ENCODE measurements at regions not wholly inside any gene's neighbourhood (a gene's known extent, or its start where the extent isn't known, plus 50 kb on each side); places are given as distances from the start of the nearest gene placed in this dataset.

DNA sequence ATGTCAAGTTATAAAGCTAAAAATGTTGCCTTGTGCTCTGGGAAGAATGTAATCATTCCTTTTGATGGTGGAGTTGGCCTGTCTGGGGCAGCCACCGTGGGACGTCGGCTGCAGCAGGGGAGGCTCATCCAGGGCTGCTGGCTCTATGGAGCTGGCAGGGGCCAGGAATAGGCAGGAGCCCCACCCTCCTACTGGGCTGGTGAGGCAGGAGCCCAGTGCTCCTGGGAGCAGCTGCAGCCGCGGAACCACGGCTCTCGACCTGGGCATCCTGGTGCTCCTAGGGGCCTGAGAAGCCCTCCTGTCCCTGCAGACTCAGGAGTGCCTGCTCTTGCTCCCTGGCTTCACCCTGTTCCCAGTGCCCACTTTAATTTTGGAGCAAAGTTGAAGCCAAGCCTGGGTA lies 127.1 kb downstream of the DIPK2A start:
- no peak overlapping the region for H3K27ac ChIP-seq
- intact Hi-C loops (cut with DNase I): no loop called here
- no peak for DNase-seq
- H3K27me3 ChIP-seq: no peaks in the 10 kb centered on the region
- no peaks in the 10 kb centered on the region for H3K4me1 ChIP-seq
- H3K9ac ChIP-seq (ENCODE audit: low read depth in 2 of 2, low read length in 2 of 2): no peak overlapping the region
- H3K36me3 ChIP-seq: no peaks in the 10 kb centered on the region
- no peaks in the 10 kb centered on the region for H3K9me3 ChIP-seq
- TF ChIP-seq, protein P1, sequence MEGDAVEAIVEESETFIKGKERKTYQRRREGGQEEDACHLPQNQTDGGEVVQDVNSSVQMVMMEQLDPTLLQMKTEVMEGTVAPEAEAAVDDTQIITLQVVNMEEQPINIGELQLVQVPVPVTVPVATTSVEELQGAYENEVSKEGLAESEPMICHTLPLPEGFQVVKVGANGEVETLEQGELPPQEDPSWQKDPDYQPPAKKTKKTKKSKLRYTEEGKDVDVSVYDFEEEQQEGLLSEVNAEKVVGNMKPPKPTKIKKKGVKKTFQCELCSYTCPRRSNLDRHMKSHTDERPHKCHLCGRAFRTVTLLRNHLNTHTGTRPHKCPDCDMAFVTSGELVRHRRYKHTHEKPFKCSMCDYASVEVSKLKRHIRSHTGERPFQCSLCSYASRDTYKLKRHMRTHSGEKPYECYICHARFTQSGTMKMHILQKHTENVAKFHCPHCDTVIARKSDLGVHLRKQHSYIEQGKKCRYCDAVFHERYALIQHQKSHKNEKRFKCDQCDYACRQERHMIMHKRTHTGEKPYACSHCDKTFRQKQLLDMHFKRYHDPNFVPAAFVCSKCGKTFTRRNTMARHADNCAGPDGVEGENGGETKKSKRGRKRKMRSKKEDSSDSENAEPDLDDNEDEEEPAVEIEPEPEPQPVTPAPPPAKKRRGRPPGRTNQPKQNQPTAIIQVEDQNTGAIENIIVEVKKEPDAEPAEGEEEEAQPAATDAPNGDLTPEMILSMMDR (IDR thresholded peaks at IDR 0.05): no peak
- H3K4me3 ChIP-seq: no peak overlapping the region

DNA sequence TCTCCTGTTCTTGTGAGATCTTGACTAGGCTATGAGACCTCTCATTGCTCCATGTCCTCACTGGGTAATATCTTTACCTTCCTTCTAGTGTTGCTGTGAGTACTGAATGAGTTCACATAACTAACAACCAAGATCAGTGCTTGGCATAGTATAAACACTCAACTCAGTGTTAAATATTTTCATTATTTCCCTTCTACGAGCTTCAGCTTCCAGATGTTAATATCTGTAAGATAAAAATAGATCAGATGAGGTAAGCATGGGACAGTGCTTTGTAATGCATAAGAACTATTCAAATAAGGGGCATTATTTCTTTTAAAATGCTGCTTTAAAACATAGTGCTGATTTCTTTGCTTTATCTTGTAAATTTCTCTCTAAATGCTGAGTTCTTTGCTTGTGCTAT lies 130.8 kb downstream of the DIPK2A start:
- DNase-seq: no peak
- intact Hi-C loops (cut with DNase I): no loop called here
- no peak overlapping the region for H3K27ac ChIP-seq
- H3K4me1 ChIP-seq: no peaks in the 10 kb centered on the region
- no peaks in the 10 kb centered on the region for H3K36me3 ChIP-seq
- TF ChIP-seq, protein P1 (IDR thresholded peaks at IDR 0.05): no peak
- no peak overlapping the region for H3K4me3 ChIP-seq
- H3K9me3 ChIP-seq: no peaks in the 10 kb centered on the region
- no peaks in the 10 kb centered on the region for H3K27me3 ChIP-seq
- H3K9ac ChIP-seq (ENCODE audit: low read depth in 2 of 2, low read length in 2 of 2): no peak overlapping the region

DNA sequence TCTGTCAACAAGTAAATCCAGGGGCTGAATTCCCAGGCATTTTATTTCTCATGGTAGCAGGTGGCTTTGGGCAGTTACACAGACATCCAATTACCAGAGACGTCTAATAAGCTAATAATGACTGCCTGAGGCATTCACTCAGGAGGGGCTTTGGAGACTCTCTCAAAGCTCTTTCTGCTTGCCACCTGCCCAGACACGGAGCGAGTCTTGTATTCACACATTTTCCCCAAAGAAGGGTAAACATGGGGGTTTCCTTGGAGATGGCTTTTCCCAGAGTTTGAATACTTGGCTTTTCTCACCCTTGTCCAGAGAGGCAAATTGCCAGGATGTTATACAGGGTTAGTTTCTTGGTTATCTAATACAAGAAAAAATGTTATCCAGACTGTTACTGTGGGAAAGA lies 132.6 kb downstream of the DIPK2A start:
- Histone ChIP-seq H3K9me3 (no peaks in the 10 kb centered on the region), H3K27ac (no peak overlapping the region), H3K4me1 (no peaks in the 10 kb centered on the region), H3K9ac (ENCODE audit: low read depth in 2 of 2, low read length in 2 of 2) (no peak overlapping the region), H3K36me3 (no peaks in the 10 kb centered on the region), H3K4me3 (no peak overlapping the region), H3K27me3 (no peaks in the 10 kb centered on the region)
- DNase-seq: no peak
- TF ChIP-seq, protein P1 (IDR thresholded peaks at IDR 0.05): no peak
- intact Hi-C loops (cut with DNase I): no loop called here

DNA sequence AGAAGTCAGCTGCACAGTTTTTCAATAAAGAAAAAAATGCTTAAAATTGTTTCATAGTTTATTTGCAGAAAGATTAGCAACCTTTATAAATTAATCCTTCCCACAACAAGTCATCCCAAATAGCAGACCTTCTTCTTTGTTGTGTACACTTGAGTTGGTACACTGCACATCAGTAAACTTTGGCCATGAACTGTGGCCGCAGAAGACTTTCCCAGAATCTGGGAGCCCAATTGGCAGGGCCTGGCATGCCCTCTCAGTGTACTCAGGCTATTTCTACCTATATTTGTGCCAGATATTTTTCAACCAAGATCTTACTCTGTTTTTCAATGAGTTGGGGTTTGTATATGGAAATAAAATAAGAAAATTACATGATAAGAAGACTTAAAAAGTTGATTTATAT lies 133.1 kb downstream of the DIPK2A start:
- Histone ChIP-seq H3K27me3 (no peaks in the 10 kb centered on the region), H3K27ac (no peak overlapping the region), H3K4me1 (no peaks in the 10 kb centered on the region), H3K36me3 (no peaks in the 10 kb centered on the region), H3K9ac (ENCODE audit: low read depth in 2 of 2, low read length in 2 of 2) (no peak overlapping the region), H3K9me3 (no peaks in the 10 kb centered on the region), H3K4me3 (no peak overlapping the region)
- TF ChIP-seq, protein P1 (IDR thresholded peaks at IDR 0.05): no peak
- DNase-seq: no peak
- intact Hi-C loops (cut with DNase I): no loop called here

DNA sequence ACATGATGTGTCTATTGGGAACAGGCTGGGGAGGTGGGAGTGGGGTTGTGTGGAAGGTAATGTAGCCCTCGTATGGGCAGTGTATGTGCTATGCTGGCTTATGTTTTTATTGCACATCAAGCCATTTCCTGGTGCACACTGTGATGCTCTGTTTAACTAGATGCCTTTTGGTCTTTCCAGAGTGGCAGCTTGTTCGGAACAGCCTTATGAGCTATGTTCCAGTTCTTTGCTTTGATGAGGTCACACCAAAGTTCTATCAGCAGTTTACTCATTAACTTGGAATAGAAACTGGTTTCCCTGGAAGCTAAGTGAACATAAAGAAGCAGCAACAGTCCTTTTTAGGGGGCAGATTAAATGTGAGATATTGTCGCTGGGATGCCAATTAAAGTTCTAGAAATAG lies 133.9 kb downstream of the DIPK2A start:
- H3K9ac ChIP-seq (ENCODE audit: low read depth in 2 of 2, low read length in 2 of 2): no peak overlapping the region
- no peak overlapping the region for H3K27ac ChIP-seq
- no peaks in the 10 kb centered on the region for H3K9me3 ChIP-seq
- H3K27me3 ChIP-seq: no peaks in the 10 kb centered on the region
- intact Hi-C loops (cut with DNase I): no loop called here
- no peaks in the 10 kb centered on the region for H3K4me1 ChIP-seq
- H3K36me3 ChIP-seq: no peaks in the 10 kb centered on the region
- no peak for DNase-seq
- no peak overlapping the region for H3K4me3 ChIP-seq
- TF ChIP-seq, protein P1 (IDR thresholded peaks at IDR 0.05): no peak

DNA sequence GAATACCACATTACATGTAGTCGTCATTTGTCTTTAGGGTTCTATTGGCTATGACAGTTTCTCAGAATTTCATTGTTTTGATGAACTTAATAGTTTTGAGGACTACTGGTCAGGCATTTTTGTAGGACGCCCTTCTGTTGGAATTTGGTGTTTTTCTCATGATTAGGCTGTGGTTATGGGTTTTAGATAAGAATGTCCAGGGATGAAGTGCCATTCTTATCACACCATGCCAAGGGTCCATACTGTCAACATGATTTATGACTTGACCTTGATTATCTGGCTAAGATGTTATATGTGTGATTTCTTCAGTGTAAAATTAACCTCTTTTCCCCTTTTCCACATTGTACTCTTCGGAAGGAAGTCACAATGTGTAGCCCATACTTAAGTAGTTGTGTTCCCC lies 135.3 kb downstream of the DIPK2A start:
- no peak overlapping the region for H3K9ac ChIP-seq (ENCODE audit: low read depth in 2 of 2, low read length in 2 of 2)
- intact Hi-C loops (cut with DNase I): no loop called here
- H3K27me3 ChIP-seq: no peaks in the 10 kb centered on the region
- TF ChIP-seq, protein P1 (IDR thresholded peaks at IDR 0.05): no peak
- DNase-seq: no peak
- H3K36me3 ChIP-seq: no peaks in the 10 kb centered on the region
- H3K27ac ChIP-seq: no peak overlapping the region
- H3K9me3 ChIP-seq: no peaks in the 10 kb centered on the region
- no peak overlapping the region for H3K4me3 ChIP-seq
- H3K4me1 ChIP-seq: no peaks in the 10 kb centered on the region

Data from colonic mucosa (tissue), 4 donors.